Dedifferentiated amniotic fluid mesenchymal stem cell (primary cell): ENCODE measurements at regions not wholly inside any gene's neighbourhood (a gene's known extent, or its start where the extent isn't known, plus 50 kb on each side); places are given as distances from the start of the nearest gene placed in this dataset.

Experiments
- DNase-seq: peaks from one replicate; pipeline ENCODE4 v3.0.0-alpha.2; 2016; ENCODE audit errors: extremely low spot score

GRCh38 chr12:111076611-111077451, 156.5 kb upstream of the MYL2 start:
- no peak for DNase-seq

GRCh38 chr12:111076199-111076598, 155.8 kb upstream of the MYL2 start:
- no peak for DNase-seq

- no peak for DNase-seq
These were observed 154.6 kb upstream of the MYL2 start for GRCh38 chr12:111074965-111075364.

DNA sequence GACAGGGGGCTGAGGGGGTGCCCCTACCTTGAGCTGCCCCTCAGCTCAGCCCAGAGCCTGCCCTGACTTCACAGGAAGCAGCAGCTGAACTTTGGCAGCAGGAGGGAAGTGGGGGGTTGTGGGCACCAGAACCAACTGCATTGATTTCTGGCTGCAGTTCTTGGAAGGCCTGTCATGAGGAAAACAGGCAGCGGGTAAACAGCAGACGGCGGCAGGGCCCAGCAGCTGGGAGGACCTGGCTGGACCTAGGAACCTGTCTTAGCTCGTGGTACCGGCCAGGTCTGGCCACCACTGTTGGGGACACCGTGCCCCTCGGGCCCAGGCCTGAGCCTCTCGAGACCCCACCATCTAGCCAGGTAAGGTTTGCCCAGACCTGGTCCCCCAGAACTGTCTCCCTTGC, 154.2 kb upstream of the MYL2 start:
- DNase-seq, result no peak

DNA sequence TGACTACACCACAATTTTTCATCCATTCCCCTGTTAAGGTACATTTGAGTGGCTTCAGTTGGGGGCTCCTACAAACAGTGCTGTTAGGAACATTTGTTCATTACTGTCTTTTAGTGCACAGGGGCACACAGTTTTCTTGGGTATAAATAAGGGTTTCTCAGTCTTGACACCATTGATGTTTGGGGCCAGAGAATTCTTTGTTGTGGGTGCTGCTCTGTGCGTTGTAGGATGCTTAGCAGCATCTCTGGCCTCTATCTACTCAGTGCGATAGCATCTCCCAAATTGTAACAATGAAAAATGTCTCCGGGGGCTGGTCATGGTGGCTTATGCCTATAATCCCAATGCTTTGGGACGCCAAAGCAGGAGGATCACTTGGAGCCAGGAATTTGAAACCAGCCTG, 153.0 kb upstream of the MYL2 start:
- no peak for DNase-seq

- no peak for DNase-seq
These were observed 151.9 kb upstream of the MYL2 start for GRCh38 chr12:111072299-111072698.

- DNase-seq, result no peak
These were observed 149.5 kb upstream of the MYL2 start for GRCh38 chr12:111069886-111070285.

- no peak for DNase-seq
These were observed 147.9 kb upstream of the MYL2 start for GRCh38 chr12:111068290-111068689.

GRCh38 chr12:111067498-111067897, 147.1 kb upstream of the MYL2 start:
- DNase-seq, result no peak

DNA sequence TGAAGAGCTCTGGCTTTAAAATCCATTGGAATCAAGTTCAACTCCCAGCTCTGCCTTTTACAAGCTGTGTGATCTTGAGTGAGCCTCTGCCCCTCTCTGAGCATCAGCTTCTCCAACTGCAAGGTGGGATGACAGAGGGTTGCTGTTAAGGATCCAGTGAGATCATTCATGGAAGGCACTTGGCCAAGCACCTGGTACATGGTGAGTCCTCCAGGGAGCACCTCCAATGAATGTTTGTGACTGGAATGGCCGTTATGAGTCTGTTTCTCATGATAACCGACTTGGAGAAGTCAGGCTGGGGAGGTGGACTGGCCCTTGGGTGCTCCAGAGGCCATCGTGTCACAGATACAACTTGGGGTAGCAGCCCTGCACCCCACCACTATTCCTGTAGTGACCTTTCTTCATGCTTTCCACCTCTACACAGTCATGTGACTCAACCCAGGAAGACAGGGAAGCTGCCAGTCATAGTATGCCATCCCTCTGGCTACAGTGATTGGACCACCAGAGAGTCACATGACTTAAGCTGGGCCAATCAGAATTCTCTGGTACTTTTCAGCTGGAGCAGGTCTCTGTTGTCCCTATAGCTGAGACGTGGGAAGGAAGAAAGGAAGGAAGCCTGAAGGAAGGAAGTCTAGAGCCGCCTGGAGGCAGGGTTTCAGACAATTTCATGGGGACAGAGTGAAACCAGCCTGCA, 146.5 kb upstream of the MYL2 start:
- no peak for DNase-seq

- no peak for DNase-seq
These were observed 144.6 kb upstream of the MYL2 start for GRCh38 chr12:111064982-111065381.

DNA sequence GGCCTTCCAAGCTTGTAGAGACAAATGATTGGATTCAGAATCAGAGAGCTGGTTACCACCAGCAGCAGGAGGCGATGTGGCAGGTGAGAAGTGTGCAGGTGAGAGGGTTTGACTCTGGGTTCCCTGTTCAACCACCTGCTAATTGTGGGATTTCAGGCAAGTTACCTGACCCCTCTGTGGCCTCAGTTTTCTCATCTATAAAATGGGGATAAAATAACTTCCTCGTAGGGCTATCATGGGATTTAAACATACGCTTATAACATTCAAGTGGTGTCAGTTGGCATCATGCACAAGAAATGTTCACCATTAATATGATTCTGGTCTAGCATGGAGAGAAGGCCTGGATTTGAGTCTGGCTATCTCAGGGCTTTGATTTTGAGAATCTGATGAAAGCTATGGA, 143.8 kb upstream of the MYL2 start:
- DNase-seq, result no peak

GRCh38 chr12:111063295-111064026, 143.1 kb upstream of the MYL2 start:
- DNase-seq, result no peak

DNA sequence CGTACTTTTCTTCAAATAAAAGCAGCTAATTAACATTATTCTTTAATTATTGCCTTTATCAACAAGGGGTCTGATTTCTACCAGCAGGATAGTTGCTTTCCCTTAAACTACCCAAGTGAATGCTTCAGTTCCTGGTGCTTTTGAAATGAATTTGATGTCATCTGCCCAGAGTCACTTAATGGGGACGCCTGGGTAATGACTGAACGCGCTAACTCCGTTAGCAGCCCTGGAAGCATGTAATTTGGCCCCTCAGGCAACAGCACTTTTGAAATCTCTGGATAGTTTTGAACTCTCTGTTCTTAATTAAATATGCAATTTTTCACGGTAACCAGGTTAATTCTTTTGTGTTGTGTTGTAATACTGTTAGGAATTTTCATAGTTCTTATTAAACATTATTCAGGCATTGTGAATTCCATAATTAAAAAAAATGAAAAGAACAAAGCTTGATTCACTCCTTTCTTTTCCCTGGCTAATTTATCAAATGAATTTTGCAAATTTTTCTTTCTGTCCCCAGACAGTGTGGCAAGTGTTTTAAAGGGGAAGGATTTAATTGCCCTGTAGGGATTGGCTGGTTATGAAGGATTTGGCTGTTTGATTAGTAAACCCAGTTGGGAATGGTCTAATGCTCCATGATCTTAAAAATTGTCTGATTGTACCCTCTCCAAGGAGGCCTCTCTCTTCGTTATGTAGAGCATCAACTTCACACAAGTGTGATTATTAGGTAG, 137.5 kb upstream of the MYL2 start:
- DNase-seq, result no peak

DNA sequence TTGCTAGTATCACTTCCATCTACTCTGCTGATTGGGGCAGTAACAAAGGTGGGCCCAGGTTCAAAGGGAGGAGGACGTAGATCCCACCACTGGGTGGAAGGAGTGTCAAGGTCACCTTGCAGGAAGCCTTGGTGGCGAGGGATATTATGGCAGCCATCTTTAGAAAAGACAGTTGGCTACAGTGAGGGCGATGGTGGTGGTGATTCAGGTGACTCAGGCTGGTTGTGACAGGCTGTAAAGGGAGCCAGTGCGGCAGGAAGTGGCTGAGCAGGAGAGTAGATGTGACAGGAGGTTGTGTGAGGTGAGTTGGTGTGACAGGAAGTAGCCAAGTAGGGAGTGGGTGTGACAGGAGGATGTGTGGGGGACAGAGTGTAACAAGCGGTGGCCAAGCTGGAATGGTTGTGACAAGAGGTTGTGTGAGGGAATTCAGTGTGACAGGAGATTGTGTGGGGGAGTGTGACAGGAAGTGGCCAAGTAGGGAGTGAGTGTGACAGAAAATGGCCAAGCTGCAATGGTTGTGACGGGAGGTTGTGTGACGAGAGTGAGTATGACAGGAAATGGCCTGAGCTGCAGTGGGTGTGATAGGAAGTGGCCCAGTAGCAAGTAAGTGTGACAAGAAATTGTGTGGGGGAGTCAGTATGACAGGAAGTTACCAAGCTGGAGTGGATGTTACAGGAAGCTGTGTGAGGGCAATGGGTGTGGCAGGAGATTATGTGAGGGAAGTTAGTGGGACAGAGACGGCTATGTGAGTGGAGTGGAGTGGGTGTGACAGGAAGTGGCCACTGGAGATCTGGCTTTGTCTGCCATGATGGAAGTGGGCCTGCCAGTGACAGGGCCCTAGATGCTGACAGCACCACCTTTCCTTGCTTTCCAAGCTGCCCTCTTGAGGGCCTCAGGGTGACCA, 136.5 kb upstream of the MYL2 start:
- DNase-seq, result no peak

- no peak for DNase-seq
These were observed 135.0 kb upstream of the MYL2 start for GRCh38 chr12:111055181-111055880.

- no peak for DNase-seq
These were observed 128.6 kb upstream of the MYL2 start for GRCh38 chr12:111048991-111049390.

GRCh38 chr12:111046896-111047295, 126.5 kb upstream of the MYL2 start:
- no peak for DNase-seq

DNA sequence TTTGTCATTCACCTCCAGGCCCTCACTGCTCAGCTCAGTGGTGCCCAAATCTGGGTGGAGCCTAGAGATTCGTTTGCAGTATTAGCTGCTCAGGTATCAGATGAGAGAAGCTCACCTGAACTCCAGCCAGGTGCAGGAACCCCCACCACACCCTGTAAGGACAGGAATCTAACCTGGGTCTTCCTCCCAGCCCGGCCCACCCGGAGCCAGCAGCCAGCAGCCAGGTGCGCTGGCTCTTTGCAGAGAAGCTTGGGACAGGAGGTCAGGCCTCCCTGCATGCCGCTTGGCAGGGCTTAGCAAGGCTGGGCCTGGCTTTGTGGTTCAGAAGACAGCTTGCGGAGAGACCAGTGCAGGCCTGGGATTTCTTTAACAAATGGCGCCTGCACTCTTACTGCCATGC, 125.6 kb upstream of the MYL2 start:
- DNase-seq, result no peak

GRCh38 chr12:111041091-111041490, 120.7 kb upstream of the MYL2 start:
- DNase-seq, result no peak
